ENCODE measurements at regions not wholly inside any gene's neighbourhood (a gene's known extent, or its start where the extent isn't known, plus 50 kb on each side); places are given as distances from the start of the nearest gene placed in this dataset.

DNA sequence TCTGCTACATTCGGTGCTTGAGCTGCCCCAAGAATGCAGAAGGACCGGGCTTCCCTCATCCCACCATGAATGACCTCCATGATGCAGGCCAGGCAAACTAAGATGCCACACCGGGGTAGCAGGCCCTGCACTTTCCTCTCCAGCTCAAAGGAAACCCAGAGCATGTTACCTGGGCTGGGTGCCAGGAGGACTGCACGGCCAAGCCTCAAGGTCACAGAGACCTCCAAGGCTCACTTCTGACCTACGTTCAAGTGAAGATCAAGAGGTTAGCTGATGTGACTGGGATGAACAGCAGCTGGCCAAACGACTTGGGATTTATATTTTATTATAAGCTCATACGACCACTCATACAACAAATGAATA lies 501.8 kb downstream of the CD83 start:
- ATAC-seq (ENCODE audit: low read depth), result no peak
- no peak for DNase-seq (ENCODE audit: low spot score)
- H3K4me3 ChIP-seq (ENCODE audit: severe bottlenecking), result no peak overlapping the region
- no peaks in the 10 kb centered on the region for H3K9me3 ChIP-seq (ENCODE audit: severe bottlenecking)
- H3K27me3 ChIP-seq (ENCODE audit: insufficient read depth, poor library complexity, severe bottlenecking), result no peaks in the 10 kb centered on the region
- no peak overlapping the region for H3K27ac ChIP-seq (ENCODE audit: poor library complexity, severe bottlenecking)
- H3K36me3 ChIP-seq (ENCODE audit: low read depth), result no peaks in the 10 kb centered on the region
- no peaks in the 10 kb centered on the region for H3K4me1 ChIP-seq (ENCODE audit: insufficient read depth, poor library complexity, severe bottlenecking)
- TF ChIP-seq, protein P1, sequence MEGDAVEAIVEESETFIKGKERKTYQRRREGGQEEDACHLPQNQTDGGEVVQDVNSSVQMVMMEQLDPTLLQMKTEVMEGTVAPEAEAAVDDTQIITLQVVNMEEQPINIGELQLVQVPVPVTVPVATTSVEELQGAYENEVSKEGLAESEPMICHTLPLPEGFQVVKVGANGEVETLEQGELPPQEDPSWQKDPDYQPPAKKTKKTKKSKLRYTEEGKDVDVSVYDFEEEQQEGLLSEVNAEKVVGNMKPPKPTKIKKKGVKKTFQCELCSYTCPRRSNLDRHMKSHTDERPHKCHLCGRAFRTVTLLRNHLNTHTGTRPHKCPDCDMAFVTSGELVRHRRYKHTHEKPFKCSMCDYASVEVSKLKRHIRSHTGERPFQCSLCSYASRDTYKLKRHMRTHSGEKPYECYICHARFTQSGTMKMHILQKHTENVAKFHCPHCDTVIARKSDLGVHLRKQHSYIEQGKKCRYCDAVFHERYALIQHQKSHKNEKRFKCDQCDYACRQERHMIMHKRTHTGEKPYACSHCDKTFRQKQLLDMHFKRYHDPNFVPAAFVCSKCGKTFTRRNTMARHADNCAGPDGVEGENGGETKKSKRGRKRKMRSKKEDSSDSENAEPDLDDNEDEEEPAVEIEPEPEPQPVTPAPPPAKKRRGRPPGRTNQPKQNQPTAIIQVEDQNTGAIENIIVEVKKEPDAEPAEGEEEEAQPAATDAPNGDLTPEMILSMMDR (IDR thresholded peaks at IDR 0.05; ENCODE audit: poor library complexity, severe bottlenecking), result no peak

DNA sequence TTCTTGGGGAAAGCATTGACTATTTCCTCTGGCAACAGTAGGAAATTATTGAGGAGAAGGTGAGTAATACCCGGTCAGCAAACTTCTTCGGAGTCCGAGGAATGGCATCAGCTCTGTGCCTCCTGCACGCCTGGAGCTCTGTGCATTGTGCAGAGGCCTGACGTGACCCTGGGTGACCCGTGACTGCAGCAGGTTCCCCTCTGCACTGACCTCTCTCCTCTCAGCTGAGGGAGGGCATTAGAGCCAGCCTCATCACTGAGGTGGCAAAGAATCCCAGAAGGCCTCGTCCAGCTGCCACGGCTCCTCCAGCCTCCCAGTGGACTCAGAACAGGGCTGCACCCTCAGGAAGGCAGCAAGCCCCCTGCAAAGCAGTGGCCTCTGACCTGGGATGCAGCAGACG lies 502.9 kb downstream of the CD83 start:
- Histone ChIP-seq H3K27ac (ENCODE audit: poor library complexity, severe bottlenecking) (no peak overlapping the region), H3K27me3 (ENCODE audit: insufficient read depth, poor library complexity, severe bottlenecking) (no peaks in the 10 kb centered on the region), H3K9me3 (ENCODE audit: severe bottlenecking) (no peaks in the 10 kb centered on the region), H3K4me3 (ENCODE audit: severe bottlenecking) (no peak overlapping the region), H3K4me1 (ENCODE audit: insufficient read depth, poor library complexity, severe bottlenecking) (no peaks in the 10 kb centered on the region), H3K36me3 (ENCODE audit: low read depth) (no peaks in the 10 kb centered on the region)
- no peak for DNase-seq (ENCODE audit: low spot score)
- no peak for ATAC-seq (ENCODE audit: low read depth)
- TF ChIP-seq, protein P1 (IDR thresholded peaks at IDR 0.05; ENCODE audit: poor library complexity, severe bottlenecking), result no peak

DNA sequence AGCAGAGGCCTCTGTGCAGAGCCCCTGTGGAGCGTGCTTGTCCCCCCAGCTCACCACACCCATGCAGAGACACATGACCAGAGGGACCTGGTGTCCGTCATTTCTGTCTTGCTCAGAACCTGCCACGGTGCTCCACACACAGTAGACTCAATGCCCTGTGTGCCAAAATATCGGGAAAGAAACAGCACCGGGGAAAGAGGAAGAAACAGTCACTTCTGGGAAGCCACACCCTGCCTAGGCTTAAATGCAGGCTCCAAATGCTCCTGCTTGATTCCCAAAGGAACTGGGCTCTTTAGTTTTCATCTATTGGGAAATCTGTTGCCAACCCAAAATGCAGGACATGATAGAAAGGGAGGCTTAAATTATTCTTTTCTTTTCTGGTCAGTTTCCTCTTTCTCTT lies 503.9 kb downstream of the CD83 start:
- Histone ChIP-seq H3K36me3 (ENCODE audit: low read depth) (no peaks in the 10 kb centered on the region), H3K27ac (ENCODE audit: poor library complexity, severe bottlenecking) (no peak overlapping the region), H3K9me3 (ENCODE audit: severe bottlenecking) (no peaks in the 10 kb centered on the region), H3K27me3 (ENCODE audit: insufficient read depth, poor library complexity, severe bottlenecking) (no peaks in the 10 kb centered on the region), H3K4me1 (ENCODE audit: insufficient read depth, poor library complexity, severe bottlenecking) (no peaks in the 10 kb centered on the region), H3K4me3 (ENCODE audit: severe bottlenecking) (no peak overlapping the region)
- TF ChIP-seq, protein P1 (IDR thresholded peaks at IDR 0.05; ENCODE audit: poor library complexity, severe bottlenecking), result no peak
- no peak for DNase-seq (ENCODE audit: low spot score)
- no peak for ATAC-seq (ENCODE audit: low read depth)

DNA sequence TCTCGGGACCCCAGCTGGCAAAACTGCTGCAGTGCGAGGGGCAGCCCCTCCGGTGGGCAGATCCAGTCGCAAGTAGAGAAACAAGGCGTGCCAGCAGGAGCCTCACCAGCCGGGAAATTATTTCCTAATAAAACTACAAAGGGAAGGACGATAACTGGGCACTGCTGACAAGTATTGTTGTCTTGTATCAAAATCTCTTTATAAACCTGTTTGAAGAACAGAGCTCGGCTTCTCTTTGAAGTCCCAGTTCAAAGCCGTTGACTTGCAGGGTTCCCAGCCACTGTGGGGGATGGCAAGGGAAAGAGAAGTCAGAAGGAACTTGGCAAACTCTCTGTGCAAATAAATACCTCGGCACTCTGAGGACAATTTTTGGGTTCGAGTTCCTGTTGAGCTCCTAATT lies 504.5 kb downstream of the CD83 start:
- no peaks in the 10 kb centered on the region for H3K4me1 ChIP-seq (ENCODE audit: insufficient read depth, poor library complexity, severe bottlenecking)
- H3K27ac ChIP-seq (ENCODE audit: poor library complexity, severe bottlenecking), result no peak overlapping the region
- TF ChIP-seq, protein P1 (IDR thresholded peaks at IDR 0.05; ENCODE audit: poor library complexity, severe bottlenecking), result no peak
- ATAC-seq (ENCODE audit: low read depth), result no peak
- DNase-seq (ENCODE audit: low spot score), result no peak
- H3K36me3 ChIP-seq (ENCODE audit: low read depth), result no peaks in the 10 kb centered on the region
- no peaks in the 10 kb centered on the region for H3K27me3 ChIP-seq (ENCODE audit: insufficient read depth, poor library complexity, severe bottlenecking)
- H3K4me3 ChIP-seq (ENCODE audit: severe bottlenecking), result no peak overlapping the region
- no peaks in the 10 kb centered on the region for H3K9me3 ChIP-seq (ENCODE audit: severe bottlenecking)

DNA sequence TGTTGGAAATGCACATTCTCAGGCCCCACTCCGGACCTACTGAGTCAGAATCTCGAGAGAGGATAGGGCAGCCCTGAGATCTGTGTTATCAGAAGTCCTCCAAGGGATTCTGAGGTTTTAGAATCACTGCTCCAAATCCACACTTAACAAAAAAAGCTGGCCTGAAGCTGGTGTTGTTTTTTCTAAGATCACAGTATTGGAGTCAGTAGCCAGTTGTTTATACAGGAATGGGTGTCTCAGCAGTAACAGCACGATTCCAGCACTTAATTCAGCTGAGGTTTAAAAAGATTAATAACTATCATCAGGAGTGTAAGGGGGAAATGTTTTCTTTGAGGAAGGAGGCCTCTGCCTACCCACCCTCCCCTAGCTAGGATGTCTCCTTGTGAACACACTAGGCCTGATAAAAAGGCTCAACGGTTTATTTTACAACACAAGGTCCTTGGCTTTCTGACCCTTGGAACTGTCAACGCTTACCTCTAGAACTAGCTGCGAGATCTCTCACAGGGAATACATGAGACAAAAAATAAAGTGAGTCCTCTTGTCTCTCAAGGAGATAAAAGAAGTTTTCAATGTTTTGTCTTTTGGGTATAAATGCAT lies 505.4 kb downstream of the CD83 start:
- ATAC-seq (ENCODE audit: low read depth), result no peak
- TF ChIP-seq, protein P1 (IDR thresholded peaks at IDR 0.05; ENCODE audit: poor library complexity, severe bottlenecking), result no peak
- no peak overlapping the region for H3K27ac ChIP-seq (ENCODE audit: poor library complexity, severe bottlenecking)

More for the DNA sequence above, 505.4 kb downstream of the CD83 start:
- H3K4me1 ChIP-seq (ENCODE audit: insufficient read depth, poor library complexity, severe bottlenecking), result no peaks in the 10 kb centered on the region
- H3K36me3 ChIP-seq (ENCODE audit: low read depth), result no peaks in the 10 kb centered on the region
- no peak for DNase-seq (ENCODE audit: low spot score)
- H3K27me3 ChIP-seq (ENCODE audit: insufficient read depth, poor library complexity, severe bottlenecking), result no peaks in the 10 kb centered on the region
- H3K9me3 ChIP-seq (ENCODE audit: severe bottlenecking), result no peaks in the 10 kb centered on the region
- H3K4me3 ChIP-seq (ENCODE audit: severe bottlenecking), result no peak overlapping the region
